Retina (tissue), 1 donor: ENCODE measurements at regions not wholly inside any gene's neighbourhood (a gene's known extent, or its start where the extent isn't known, plus 50 kb on each side); places are given as distances from the start of the nearest gene placed in this dataset.

Source experiments
- DNase-seq: peaks from one replicate; pipeline ENCODE4 v3.0.0-alpha.2; 2016

DNA sequence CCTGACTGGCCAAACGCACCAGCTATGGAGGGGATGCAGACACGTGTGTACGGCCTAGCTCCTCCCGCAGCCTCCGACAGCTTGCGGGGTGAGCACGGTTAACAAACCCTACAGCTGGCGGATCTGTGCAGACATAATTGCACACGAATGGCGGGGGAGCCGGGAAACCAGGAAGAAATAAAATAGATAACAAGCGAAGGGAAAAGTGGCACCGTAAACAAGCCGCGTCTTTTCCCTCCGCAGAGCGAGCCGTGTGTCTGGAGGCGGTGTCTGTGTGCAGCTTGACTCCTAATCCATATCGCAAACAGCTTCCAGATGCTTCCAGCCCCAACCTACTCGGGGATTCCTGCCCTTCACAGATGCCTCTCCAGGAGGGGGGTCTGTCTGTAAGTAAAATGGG is 853.1 kb upstream of the SALL3 start:
- DNase-seq, result no peak

DNA sequence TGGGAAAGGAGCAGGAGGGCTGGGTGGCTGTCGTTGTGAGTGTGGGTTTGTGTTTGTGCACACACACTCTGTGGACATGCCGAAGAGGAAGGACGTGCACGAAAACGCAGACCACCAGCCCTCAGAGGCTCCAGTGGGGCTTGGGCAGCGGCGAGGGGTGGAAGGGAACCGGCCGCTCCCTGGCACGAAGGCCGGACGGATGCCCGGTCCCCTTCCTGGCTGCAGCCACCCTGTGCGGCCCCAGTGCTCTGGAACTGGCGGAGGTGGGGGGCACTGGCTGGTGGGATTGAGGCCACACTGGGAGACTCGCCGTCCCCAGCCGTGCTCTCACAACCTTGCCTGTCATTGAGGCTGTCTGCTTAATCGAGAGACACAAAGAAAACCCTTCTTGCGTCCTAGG is 852.6 kb upstream of the SALL3 start:
- no peak for DNase-seq

DNA sequence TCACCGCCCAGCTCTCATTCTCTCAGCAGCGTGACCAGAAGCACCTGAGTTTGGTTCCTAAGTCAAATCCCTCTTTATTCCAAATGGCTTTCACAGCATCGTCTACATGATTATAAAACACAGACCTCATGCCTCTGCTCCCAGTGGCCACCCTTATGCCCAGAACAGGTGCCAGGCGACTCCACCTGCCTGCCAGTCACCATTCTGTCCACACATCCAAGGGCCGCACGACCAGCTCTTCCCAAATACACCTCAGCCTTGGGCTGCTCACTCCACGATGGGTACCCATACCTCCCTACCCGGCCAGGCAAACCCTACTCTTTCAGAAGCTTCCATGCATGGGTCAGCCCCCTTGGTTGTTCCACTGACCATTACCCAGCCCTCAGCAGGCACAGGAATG is 851.6 kb upstream of the SALL3 start:
- DNase-seq, result no peak

DNA sequence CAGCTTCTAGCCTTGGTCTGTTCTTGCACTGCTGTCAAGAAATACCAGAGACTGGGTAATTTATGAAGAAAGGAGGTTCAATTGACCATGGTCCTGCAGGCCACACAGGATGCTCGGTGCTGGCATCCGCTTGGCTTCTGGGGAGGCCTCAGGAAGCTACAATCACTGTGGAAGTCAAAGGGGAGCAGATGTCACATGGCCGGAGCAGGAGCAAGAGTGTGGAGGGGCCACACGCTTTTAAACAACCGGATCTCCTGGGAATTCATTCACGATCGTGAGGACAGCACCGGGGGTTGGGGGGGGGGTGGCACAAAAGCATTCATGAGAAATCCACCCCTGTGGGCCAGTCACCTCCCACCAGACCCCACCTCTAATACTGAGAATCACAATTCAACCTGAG is 850.4 kb upstream of the SALL3 start:
- no peak for DNase-seq

DNA sequence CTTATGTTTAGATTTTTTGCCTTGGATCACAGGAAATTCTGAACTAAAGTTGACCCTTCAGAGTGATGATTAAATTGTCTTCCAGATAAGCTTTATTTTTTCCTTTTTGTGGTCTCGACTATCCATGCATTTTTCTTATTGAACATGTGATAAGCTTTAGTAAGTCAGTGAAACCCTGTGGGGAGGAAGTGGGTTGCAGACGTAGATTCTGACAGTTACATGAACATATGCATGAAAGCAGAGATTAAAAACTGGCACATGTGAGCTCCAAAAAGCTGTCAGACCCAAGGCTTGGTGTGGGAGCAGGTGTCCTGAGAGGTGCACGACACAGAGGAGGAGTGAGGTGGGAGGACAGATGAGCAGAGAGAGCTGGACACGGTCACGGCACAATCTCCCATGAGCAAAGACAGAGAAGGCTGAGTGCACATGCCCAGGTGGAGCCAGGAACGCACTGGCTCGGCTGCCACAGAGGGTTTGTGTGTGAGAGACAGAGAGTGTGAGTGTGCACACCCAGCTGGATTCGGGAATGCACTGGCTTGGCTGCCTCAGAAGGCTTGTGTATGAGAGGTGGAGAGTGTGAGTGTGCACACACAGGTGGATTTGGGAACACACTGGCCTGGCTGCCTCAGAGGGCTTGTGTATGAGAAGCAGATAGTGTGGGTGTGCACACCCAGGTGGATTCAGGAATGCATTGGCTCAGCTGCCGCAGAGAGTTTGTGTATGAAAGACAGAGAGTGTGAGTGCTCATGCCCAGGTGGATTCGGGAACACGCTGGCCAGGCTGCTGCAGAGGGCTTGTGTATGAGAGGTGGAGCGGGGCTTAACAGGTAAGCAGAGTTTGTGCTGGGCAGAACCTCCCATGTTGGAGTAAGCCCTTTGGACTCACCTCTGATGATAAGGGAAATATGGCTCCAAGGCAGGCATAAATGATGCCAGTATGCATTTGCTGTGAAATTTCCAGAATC is 849.1 kb upstream of the SALL3 start:
- no peak for DNase-seq

- no peak for DNase-seq
Measured at GRCh38 chr18:78133729-78134128, 845.9 kb upstream of the SALL3 start.

DNA sequence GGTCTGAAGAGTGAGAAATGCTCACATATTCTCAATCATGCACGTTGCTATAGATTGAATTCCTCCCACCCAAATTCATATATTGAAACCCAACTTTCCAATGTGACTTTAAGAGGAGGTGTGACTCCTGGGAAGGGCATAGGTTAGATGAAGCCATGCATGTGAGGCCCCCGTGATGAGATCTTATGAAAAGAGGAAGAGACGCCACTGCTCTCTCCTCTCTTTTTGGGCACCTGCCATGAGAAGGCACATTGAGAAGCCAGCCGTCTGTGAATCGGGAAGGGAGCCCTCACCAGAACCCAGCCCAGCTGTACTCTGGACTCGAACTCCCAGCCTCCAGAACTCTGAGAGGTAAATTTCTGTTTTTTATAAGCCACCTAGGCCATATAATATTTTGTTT is 842.6 kb upstream of the SALL3 start:
- no peak for DNase-seq

GRCh38 chr18:78138983-78139496 is 840.6 kb upstream of the SALL3 start:
- DNase-seq, result peak; percentile 51

GRCh38 chr18:78140294-78140693 is 839.3 kb upstream of the SALL3 start:
- DNase-seq, result no peak

DNA sequence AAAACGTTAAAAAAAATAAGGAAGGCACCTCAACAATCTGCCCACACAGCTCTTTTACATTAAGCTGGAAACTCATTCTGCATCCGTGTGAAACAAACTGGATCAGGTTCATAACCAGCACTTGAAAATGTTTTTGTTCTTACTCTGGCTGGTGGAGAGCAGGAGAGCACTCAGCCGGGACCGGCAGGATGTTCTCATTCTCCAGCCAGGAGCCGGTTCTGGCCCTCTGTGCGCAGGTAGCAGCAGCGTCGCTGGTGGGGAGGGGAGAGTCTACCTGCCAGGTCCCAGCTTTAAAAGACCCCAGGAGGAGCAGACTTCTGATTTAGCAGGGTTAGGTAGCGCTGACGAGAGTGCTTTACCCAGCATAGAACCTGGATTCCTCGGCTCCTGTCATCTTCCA is 834.9 kb upstream of the SALL3 start:
- no peak for DNase-seq

- no peak for DNase-seq
Measured at GRCh38 chr18:78145096-78145495, 834.5 kb upstream of the SALL3 start.

- no peak for DNase-seq
Measured at GRCh38 chr18:78146136-78147085, 833.2 kb upstream of the SALL3 start.

DNA sequence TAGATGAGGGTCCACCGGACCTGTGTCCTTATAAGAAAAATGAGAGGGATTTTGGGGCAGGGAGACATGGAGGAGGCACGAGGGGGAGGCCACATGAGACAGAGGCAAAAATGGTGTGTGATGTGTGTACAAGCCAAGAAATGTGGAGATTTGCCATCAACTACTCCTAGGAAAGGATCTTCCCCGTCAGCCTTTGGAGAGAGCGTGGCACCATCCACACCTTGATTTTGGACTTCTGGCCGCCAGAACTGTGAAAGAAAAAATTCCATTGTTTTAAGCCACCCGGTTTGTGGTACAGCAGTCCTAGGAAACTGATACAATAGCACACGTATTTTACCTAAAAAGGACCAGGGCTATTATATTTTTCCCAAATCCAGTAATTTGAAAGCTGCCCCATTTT is 829.0 kb upstream of the SALL3 start:
- DNase-seq, result no peak

DNA sequence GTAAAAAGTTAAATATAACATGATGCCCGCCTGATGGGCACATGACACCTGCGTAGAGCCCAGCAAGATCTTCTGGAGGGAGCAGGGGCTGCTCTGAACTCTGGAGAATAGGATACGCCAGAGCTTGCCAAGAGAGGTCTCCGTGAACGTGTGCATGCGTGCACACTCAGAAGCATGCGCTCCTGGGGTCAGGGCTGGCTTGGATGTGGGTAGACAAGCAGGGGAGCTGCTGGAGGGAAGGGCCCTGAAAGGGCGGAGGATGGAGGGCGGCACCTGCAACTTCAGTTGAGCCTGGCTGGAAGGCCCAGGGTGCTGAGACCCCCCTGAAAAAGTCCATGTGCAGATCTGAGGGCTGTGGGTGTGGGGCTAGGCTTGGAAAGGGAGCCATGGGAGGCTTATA is 828.4 kb upstream of the SALL3 start:
- no peak for DNase-seq

DNA sequence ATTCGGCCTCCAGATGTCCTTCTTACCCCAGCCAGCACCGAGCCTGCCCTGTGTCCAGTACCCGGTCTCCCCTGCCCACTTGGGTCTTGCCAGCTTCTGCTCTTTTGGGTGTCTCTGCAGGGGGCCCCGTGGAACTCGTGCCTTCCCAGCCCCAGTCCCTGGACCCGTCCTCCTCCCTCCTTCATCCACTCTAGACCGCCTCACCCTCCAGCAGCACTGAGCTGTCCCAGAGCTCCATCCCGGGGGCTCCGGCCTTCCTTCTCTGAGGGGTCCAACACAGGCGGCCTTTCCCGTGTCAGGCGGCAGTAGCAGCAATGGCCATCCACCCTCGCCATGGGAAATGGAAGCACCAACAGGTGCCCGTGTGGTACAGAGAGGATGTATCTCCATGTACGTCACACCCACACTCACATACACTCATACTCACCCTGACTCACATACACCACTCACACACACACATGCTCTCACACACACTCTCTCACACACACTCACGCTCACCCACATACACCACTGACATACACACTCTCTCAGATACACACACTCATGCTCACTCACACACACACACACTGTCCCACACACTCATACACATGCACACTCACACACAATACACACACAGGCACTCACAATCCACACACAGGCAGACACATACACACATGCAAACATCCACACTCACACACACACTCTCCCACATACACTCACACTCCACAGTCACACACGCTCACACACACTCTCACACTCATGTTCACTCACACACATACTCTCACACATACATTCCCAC is 827.5 kb upstream of the SALL3 start:
- DNase-seq, result no peak

DNA sequence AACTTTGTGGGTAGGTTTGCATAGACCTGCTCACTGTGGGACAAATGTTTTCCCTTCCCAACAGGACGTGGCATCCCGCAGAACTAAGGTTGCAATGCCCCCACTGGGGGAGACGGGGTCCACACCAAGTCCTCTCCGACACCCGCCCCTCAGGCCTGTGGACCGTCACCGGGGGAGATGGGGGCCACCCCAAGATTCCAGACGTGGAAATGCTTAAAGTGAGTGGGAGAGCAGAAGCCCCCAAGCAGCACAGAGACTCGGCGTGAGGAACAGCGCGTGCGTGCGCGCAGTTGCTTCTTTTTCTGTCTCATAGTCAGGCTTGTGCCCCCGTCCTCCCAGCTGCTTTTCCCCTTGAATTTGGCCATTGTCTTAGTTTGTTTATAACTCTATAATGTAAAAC is 826.3 kb upstream of the SALL3 start:
- DNase-seq, result no peak

DNA sequence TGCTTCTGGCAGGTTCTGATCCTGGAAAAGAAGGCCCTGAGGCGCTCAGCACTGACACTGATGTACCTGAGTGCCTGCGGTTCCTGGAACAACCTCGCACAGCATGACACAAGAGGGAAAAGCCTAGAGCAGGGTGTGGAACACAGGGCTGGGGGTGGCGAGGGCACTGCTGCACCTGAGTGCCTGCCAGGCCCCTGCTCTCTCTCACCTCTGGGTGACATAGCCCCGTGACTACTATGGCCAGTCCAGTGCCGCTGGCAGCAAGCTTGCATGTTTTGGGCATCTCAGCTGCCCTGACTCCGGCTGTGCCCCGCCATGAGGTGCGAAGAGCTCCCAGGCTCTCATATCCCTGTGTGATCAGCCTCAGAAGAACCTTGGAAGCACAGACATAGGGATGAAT is 825.2 kb upstream of the SALL3 start:
- no peak for DNase-seq

- no peak for DNase-seq
Measured at GRCh38 chr18:78154853-78155252, 824.8 kb upstream of the SALL3 start.

DNA sequence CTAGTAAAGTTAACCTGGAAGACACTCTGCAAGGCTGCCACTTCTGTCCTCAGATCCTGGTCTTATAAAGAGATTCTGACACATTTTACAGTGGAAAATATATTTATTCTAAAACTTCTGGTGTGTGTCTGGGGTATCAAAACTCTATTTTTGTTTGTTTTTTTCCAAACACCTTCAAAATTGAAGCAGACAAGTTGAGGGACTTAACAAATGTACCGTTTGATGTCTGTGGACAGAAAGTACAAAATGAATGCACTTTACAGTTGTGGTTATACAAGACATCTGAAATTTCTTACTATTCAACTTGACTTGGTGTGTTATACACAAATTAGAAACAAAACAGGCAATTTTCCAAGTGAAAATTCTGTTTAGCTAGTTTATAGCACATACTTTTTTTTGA is 823.2 kb upstream of the SALL3 start:
- DNase-seq, result no peak

GRCh38 chr18:78158943-78159342 is 820.7 kb upstream of the SALL3 start:
- no peak for DNase-seq

- DNase-seq, result no peak
Measured at GRCh38 chr18:78159397-78159796, 820.2 kb upstream of the SALL3 start.

DNA sequence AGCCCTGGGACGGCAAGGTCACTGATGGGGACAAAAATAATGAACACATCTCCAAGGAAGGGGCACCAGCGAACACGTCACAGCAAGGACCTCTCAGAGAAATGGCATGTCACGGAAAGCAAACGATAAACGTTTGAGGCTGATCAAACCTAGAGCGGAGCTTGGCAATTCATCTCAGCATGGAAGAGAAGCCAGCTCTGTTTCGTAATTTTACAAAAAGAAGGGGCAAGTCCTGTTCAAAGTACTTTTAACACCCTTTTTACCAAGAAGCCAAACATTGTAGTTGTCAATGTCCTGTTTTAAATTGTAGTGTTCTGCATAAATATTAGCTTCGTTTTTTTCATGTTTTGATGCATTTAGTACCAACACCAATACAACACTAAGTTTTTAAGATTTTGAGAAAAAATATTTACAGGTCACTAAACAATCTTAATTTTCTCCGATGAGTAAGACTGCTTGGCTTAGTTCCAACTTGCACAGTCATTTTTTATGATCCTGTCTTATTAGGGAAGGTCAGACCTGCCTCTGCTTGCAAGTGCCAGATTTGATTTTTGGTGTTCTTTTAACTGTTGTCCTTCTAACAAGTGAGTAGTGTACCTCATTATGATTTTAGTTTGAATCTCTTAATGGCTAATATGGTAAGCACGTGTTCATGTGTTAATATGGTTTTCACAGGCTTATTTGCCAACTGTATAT is 818.5 kb upstream of the SALL3 start:
- DNase-seq, result no peak
